ENCODE measurements at regions not wholly inside any gene's neighbourhood (a gene's known extent, or its start where the extent isn't known, plus 50 kb on each side); places are given as distances from the start of the nearest gene placed in this dataset.

DNA sequence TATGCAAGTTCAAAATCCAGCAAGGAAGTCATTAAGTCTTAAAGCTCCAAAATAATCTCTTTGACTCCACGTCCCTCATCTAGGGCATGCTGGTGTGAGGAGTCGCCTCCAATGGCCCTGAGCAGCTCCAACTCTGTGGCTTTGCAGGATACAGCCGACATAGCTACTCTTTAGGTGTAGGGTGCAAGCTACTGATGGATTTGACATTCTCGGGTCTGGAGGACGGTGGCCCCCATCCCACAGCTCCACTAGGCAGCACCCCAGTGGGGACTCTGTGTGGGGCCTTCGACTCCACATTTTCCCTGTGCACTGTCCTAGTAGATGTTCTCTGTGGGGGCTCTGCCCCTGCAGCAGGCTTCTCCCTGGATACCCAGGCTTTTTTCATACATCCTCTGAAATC lies 333.2 kb upstream of the FGF13 start:
- no peaks in the 10 kb centered on the region for H3K4me1 ChIP-seq (replicated peaks in 1 of 4; ENCODE audit: control insufficient read depth in 3 of 4, insufficient read depth in 4 of 4, low read length in 3 of 4)
- no peak overlapping the region for H4K91ac ChIP-seq (replicated peaks; ENCODE audit: insufficient read length, low read length)
- no peak overlapping the region for H2BK20ac ChIP-seq (ENCODE audit: low read length)
- no peaks in the 10 kb centered on the region for H3K79me2 ChIP-seq (ENCODE audit: control insufficient read depth in 1 of 2, insufficient read depth in 2 of 2, low read length in 2 of 2)
- H3K4me3 ChIP-seq (ENCODE audit: extremely low read depth in 1 of 4, insufficient read depth in 2 of 4, low read depth in 3 of 4, low read length in 4 of 4): no peak overlapping the region
- H4K20me1 ChIP-seq (replicated peaks in 1 of 2; ENCODE audit: control insufficient read depth in 1 of 2, insufficient read depth in 2 of 2, low read length in 2 of 2): no peaks in the 10 kb centered on the region
- ChIA-PET CTCF (ENCODE audit: partially characterized antibody) (interaction anchor here (0.7 kb wide), 1 partner anchor 172 kb away, joined by 3 read pairs; no protein-coding TSS in a partner anchor), POLR2A (ENCODE audit: partially characterized antibody) (no interaction called here)
- no peak for FAIRE-seq
- H2BK5ac ChIP-seq (ENCODE audit: low read depth, low read length): no peak overlapping the region
- no peak overlapping the region for H4K5ac ChIP-seq (ENCODE audit: insufficient read length, low read depth, low read length)
- H3K27ac ChIP-seq (ENCODE audit: low read depth, low read length): no peak overlapping the region
- H3K4me2 ChIP-seq (ENCODE audit: insufficient read depth in 1 of 2, low read depth in 2 of 2, low read length in 2 of 2): no peak overlapping the region
- no peak overlapping the region for H3K23ac ChIP-seq (ENCODE audit: insufficient read length)
- 83% methylated on average over 4 of the region's 6 CpGs; no CpG with 5 or more reads in 1 of the 2 experiments for WGBS, 2 experiments (ENCODE audit: extremely low coverage in 1 of 2, insufficient coverage in 1 of 2, insufficient read length in 1 of 2, insufficient replicate concordance in 2 of 2, low coverage in 1 of 2, low lambda C conversion rate in 2 of 2, missing lambda C conversion rate in 1 of 2)
- H3K4ac ChIP-seq (replicated peaks; ENCODE audit: insufficient read length, low read depth, low read length): no peak overlapping the region
- TF ChIP-seq CBX8 (IDR thresholded peaks at IDR 0.05; ENCODE audit: borderline replicate concordance, low read depth, low read length): no peak
- no peak for TF ChIP-seq SIN3A (conservative IDR thresholded peaks at IDR 0.05 in 1 of 2, IDR thresholded peaks at IDR 0.05 in 1 of 2; ENCODE audit: low read depth in 1 of 2, low read length in 2 of 2)
- TF ChIP-seq SP1 (IDR thresholded peaks at IDR 0.05; ENCODE audit: low read depth, low read length): no peak
- no peak for TF ChIP-seq RAD21 (IDR thresholded peaks at IDR 0.05 in 1 of 2, conservative IDR thresholded peaks at IDR 0.05 in 1 of 2; ENCODE audit: low read depth in 2 of 2, low read length in 2 of 2)
- TF ChIP-seq CEBPB (IDR thresholded peaks at IDR 0.05; ENCODE audit: low read depth, low read length): no peak
- TF ChIP-seq YY1 (IDR thresholded peaks at IDR 0.05; ENCODE audit: low read depth, low read length): no peak
- no peak overlapping the region for H3K56ac ChIP-seq (replicated peaks; ENCODE audit: insufficient read length, low read depth, low read length)
- no peak overlapping the region for H2AFZ ChIP-seq (ENCODE audit: low read length)
- H2BK12ac ChIP-seq (ENCODE audit: low read depth, low read length): no peak overlapping the region
- H2BK15ac ChIP-seq (ENCODE audit: low read length): no peak overlapping the region
- no peak overlapping the region for H2AK5ac ChIP-seq (ENCODE audit: low read depth, low read length)
- H3K79me1 ChIP-seq (ENCODE audit: low read depth, low read length): no peaks in the 10 kb centered on the region
- no peak overlapping the region for H4K8ac ChIP-seq (ENCODE audit: extremely low read depth, insufficient read depth, low read length)
- H3K36me3 ChIP-seq (ENCODE audit: control insufficient read depth in 2 of 4, insufficient read depth in 4 of 4, low read length in 3 of 4): no peaks in the 10 kb centered on the region
- H2BK120ac ChIP-seq (replicated peaks; ENCODE audit: low read depth, low read length): no peak overlapping the region
- DNase-seq (ENCODE audit: low read depth in 1 of 2, low spot score in 2 of 2): no peak
- H3K18ac ChIP-seq (ENCODE audit: extremely low read depth, low read length): no peak overlapping the region
- no peak overlapping the region for H3K14ac ChIP-seq (ENCODE audit: insufficient read length)
- H3K9me3 ChIP-seq (ENCODE audit: insufficient read depth in 2 of 2, low read depth in 1 of 2, low read length in 1 of 2): no peaks in the 10 kb centered on the region
- H3K27me3 ChIP-seq (replicated peaks in 1 of 4; ENCODE audit: control insufficient read depth in 3 of 4, extremely low read depth in 1 of 4, insufficient read depth in 3 of 4, low read length in 3 of 4): no peaks in the 10 kb centered on the region
- H3K23me2 ChIP-seq (ENCODE audit: low read depth, low read length): no peaks in the 10 kb centered on the region
- no peak overlapping the region for H3K9ac ChIP-seq (replicated peaks in 1 of 4; ENCODE audit: extremely low read depth in 1 of 4, low read depth in 3 of 4, low read length in 3 of 4)
